Upper lobe of left lung (tissue), 4 donors: ENCODE measurements at regions not wholly inside any gene's neighbourhood (a gene's known extent, or its start where the extent isn't known, plus 50 kb on each side); places are given as distances from the start of the nearest gene placed in this dataset.

Experiments
- CTCF ChIP-seq, 6 experiments: fragments of 450-650 bp in 4 of 6; fragments of 200-600 bp in 2 of 6; sonication (generic) in 2 of 6; IDR thresholded peaks; one replicate each; pipeline ENCODE4 v1.5.1; 2016 to 2019; ENCODE audit warnings: antibody characterized with exemption in 6 of 6
- POLR2A ChIP-seq, 4 donors: fragments of 450-650 bp; IDR thresholded peaks; one replicate each; pipeline ENCODE4 v1.5.1; 2016 to 2017; ENCODE audit warnings: antibody characterized with exemption in 4 of 4, mild to moderate bottlenecking in 2 of 4
- POLR2AphosphoS5 ChIP-seq, 2 donors: sonication (generic); formaldehyde crosslinking; IDR thresholded peaks; one replicate each; pipeline ENCODE4 v1.5.1; 2017; ENCODE audit warnings: antibody characterized with exemption in 2 of 2

- TF ChIP-seq POLR2A (IDR thresholded peaks at IDR 0.05) (no peak), CTCF (IDR thresholded peaks at IDR 0.05) (no peak), POLR2AphosphoS5 (IDR thresholded peaks at IDR 0.05) (no peak)
Observed at GRCh38 chr6:12221856-12222255, 68.3 kb upstream of the EDN1 start.
